ENCODE measurements at regions not wholly inside any gene's neighbourhood (a gene's known extent, or its start where the extent isn't known, plus 50 kb on each side); places are given as distances from the start of the nearest gene placed in this dataset.
A peak's percentile ranks its signal among the peaks of the same experiment; 100 is the strongest.
"Not testable (repeated sequence)": the region's sequence is repeated elsewhere in the genome, so short reads cannot be mapped to it uniquely, and the experiment has no call there.

GRCh38 chr3:177365294-177365693 is 168.0 kb upstream of the TBL1XR1 start:
- H3K27ac ChIP-seq (ENCODE audit: low read length), result not testable (repeated sequence)
- WGBS (ENCODE audit: insufficient coverage, low lambda C conversion rate), result no CpG with 5 or more reads among the region's 3 CpGs

GRCh38 chr3:177367788-177368187 is 170.5 kb upstream of the TBL1XR1 start:
- H3K27ac ChIP-seq (ENCODE audit: low read length), result no peak overlapping the region
- no peaks in the 10 kb centered on the region for H3K27me3 ChIP-seq (ENCODE audit: control insufficient read depth, insufficient read depth, low read length)
- DNase-seq, result no peak
- 90% methylated on average over 3 of the region's 8 CpGs for WGBS (ENCODE audit: insufficient coverage, low lambda C conversion rate)
- peaks cover 2% of the 10 kb centered on the region for H3K4me1 ChIP-seq (ENCODE audit: control insufficient read depth, insufficient read depth, low read length)
- H3K36me3 ChIP-seq (ENCODE audit: control insufficient read depth, insufficient read depth, low read length), result no peaks in the 10 kb centered on the region
- H3K4me3 ChIP-seq (ENCODE audit: low read length), result no peak overlapping the region
- no peaks in the 10 kb centered on the region for H3K9me3 ChIP-seq (ENCODE audit: control insufficient read depth, low read depth, low read length)

More at GRCh38 chr3:177365294-177365693, 168.0 kb upstream of the TBL1XR1 start:
- not testable (repeated sequence) for H3K9me3 ChIP-seq (ENCODE audit: control insufficient read depth, low read depth, low read length); H3K27me3 ChIP-seq (ENCODE audit: control insufficient read depth, insufficient read depth, low read length); DNase-seq; H3K4me3 ChIP-seq (ENCODE audit: low read length); H3K36me3 ChIP-seq (ENCODE audit: control insufficient read depth, insufficient read depth, low read length)
- peaks cover 26% of the 10 kb centered on the region for H3K4me1 ChIP-seq (ENCODE audit: control insufficient read depth, insufficient read depth, low read length)

GRCh38 chr3:177370246-177370822 is 173.1 kb upstream of the TBL1XR1 start:
- Histone ChIP-seq H3K27me3 (ENCODE audit: control insufficient read depth, insufficient read depth, low read length) (no peaks in the 10 kb centered on the region), H3K4me1 (ENCODE audit: control insufficient read depth, insufficient read depth, low read length) (no peaks in the 10 kb centered on the region), H3K36me3 (ENCODE audit: control insufficient read depth, insufficient read depth, low read length) (no peaks in the 10 kb centered on the region), H3K9me3 (ENCODE audit: control insufficient read depth, low read depth, low read length) (no peaks in the 10 kb centered on the region), H3K4me3 (ENCODE audit: low read length) (no peak overlapping the region), H3K27ac (ENCODE audit: low read length) (no peak overlapping the region)
- WGBS (ENCODE audit: insufficient coverage, low lambda C conversion rate), result 73% methylated on average over 3 of the region's 3 CpGs
- no peak for DNase-seq

- H3K36me3 ChIP-seq (ENCODE audit: control insufficient read depth, insufficient read depth, low read length), result no peaks in the 10 kb centered on the region
- no peaks in the 10 kb centered on the region for H3K4me1 ChIP-seq (ENCODE audit: control insufficient read depth, insufficient read depth, low read length)
- H3K27ac ChIP-seq (ENCODE audit: low read length), result no peak overlapping the region
- no peaks in the 10 kb centered on the region for H3K27me3 ChIP-seq (ENCODE audit: control insufficient read depth, insufficient read depth, low read length)
- H3K9me3 ChIP-seq (ENCODE audit: control insufficient read depth, low read depth, low read length), result no peaks in the 10 kb centered on the region
- H3K4me3 ChIP-seq (ENCODE audit: low read length), result no peak overlapping the region
- DNase-seq, result no peak
Measured at GRCh38 chr3:177371146-177371545, 173.9 kb upstream of the TBL1XR1 start.

- no peak overlapping the region for H3K4me3 ChIP-seq (ENCODE audit: low read length)
- H3K36me3 ChIP-seq (ENCODE audit: control insufficient read depth, insufficient read depth, low read length), result no peaks in the 10 kb centered on the region
- no peak for DNase-seq
- H3K4me1 ChIP-seq (ENCODE audit: control insufficient read depth, insufficient read depth, low read length), result no peaks in the 10 kb centered on the region
- H3K27me3 ChIP-seq (ENCODE audit: control insufficient read depth, insufficient read depth, low read length), result no peaks in the 10 kb centered on the region
- WGBS (ENCODE audit: insufficient coverage, low lambda C conversion rate), result 30% methylated on average over 2 of the region's 2 CpGs
- no peak overlapping the region for H3K27ac ChIP-seq (ENCODE audit: low read length)
- H3K9me3 ChIP-seq (ENCODE audit: control insufficient read depth, low read depth, low read length), result no peaks in the 10 kb centered on the region
Measured at GRCh38 chr3:177371888-177372287, 174.6 kb upstream of the TBL1XR1 start.

- no peaks in the 10 kb centered on the region for H3K27me3 ChIP-seq (ENCODE audit: control insufficient read depth, insufficient read depth, low read length)
- no peaks in the 10 kb centered on the region for H3K9me3 ChIP-seq (ENCODE audit: control insufficient read depth, low read depth, low read length)
- H3K4me3 ChIP-seq (ENCODE audit: low read length), result no peak overlapping the region
- 80% methylated on average over 1 of the region's 3 CpGs for WGBS (ENCODE audit: insufficient coverage, low lambda C conversion rate)
- H3K36me3 ChIP-seq (ENCODE audit: control insufficient read depth, insufficient read depth, low read length), result no peaks in the 10 kb centered on the region
- no peak for DNase-seq
- H3K27ac ChIP-seq (ENCODE audit: low read length), result no peak overlapping the region
- no peaks in the 10 kb centered on the region for H3K4me1 ChIP-seq (ENCODE audit: control insufficient read depth, insufficient read depth, low read length)
Measured at GRCh38 chr3:177374323-177374722, 177.0 kb upstream of the TBL1XR1 start.

- no peaks in the 10 kb centered on the region for H3K36me3 ChIP-seq (ENCODE audit: control insufficient read depth, insufficient read depth, low read length)
- no peak overlapping the region for H3K27ac ChIP-seq (ENCODE audit: low read length)
- no peaks in the 10 kb centered on the region for H3K9me3 ChIP-seq (ENCODE audit: control insufficient read depth, low read depth, low read length)
- no peak for DNase-seq
- 88% methylated on average over 2 of the region's 3 CpGs for WGBS (ENCODE audit: insufficient coverage, low lambda C conversion rate)
- no peaks in the 10 kb centered on the region for H3K27me3 ChIP-seq (ENCODE audit: control insufficient read depth, insufficient read depth, low read length)
- no peaks in the 10 kb centered on the region for H3K4me1 ChIP-seq (ENCODE audit: control insufficient read depth, insufficient read depth, low read length)
- H3K4me3 ChIP-seq (ENCODE audit: low read length), result no peak overlapping the region
Measured at GRCh38 chr3:177375316-177375715, 178.0 kb upstream of the TBL1XR1 start.

GRCh38 chr3:177377166-177377565 is 179.9 kb upstream of the TBL1XR1 start:
- no peak for DNase-seq
- Histone ChIP-seq H3K27ac (ENCODE audit: low read length) (no peak overlapping the region), H3K4me3 (ENCODE audit: low read length) (no peak overlapping the region), H3K9me3 (ENCODE audit: control insufficient read depth, low read depth, low read length) (peaks cover 4% of the 10 kb centered on the region), H3K4me1 (ENCODE audit: control insufficient read depth, insufficient read depth, low read length) (no peaks in the 10 kb centered on the region), H3K27me3 (ENCODE audit: control insufficient read depth, insufficient read depth, low read length) (no peaks in the 10 kb centered on the region), H3K36me3 (ENCODE audit: control insufficient read depth, insufficient read depth, low read length) (no peaks in the 10 kb centered on the region)
- no CpG with 5 or more reads among the region's 9 CpGs for WGBS (ENCODE audit: insufficient coverage, low lambda C conversion rate)

- Histone ChIP-seq H3K9me3 (ENCODE audit: control insufficient read depth, low read depth, low read length) (peaks cover 4% of the 10 kb centered on the region), H3K27ac (ENCODE audit: low read length) (no peak overlapping the region), H3K36me3 (ENCODE audit: control insufficient read depth, insufficient read depth, low read length) (no peaks in the 10 kb centered on the region), H3K4me3 (ENCODE audit: low read length) (no peak overlapping the region), H3K27me3 (ENCODE audit: control insufficient read depth, insufficient read depth, low read length) (no peaks in the 10 kb centered on the region), H3K4me1 (ENCODE audit: control insufficient read depth, insufficient read depth, low read length) (no peaks in the 10 kb centered on the region)
- DNase-seq, result no peak
- WGBS (ENCODE audit: insufficient coverage, low lambda C conversion rate), result no CpG with 5 or more reads among the region's 7 CpGs
Measured at GRCh38 chr3:177378168-177378567, 180.9 kb upstream of the TBL1XR1 start.

- H3K27me3 ChIP-seq (ENCODE audit: control insufficient read depth, insufficient read depth, low read length), result no peaks in the 10 kb centered on the region
- WGBS (ENCODE audit: insufficient coverage, low lambda C conversion rate), result 83% methylated on average over 2 of the region's 3 CpGs
- H3K36me3 ChIP-seq (ENCODE audit: control insufficient read depth, insufficient read depth, low read length), result no peaks in the 10 kb centered on the region
- DNase-seq, result peak in 1 of 2 donors; percentile 22
- peaks cover 4% of the 10 kb centered on the region for H3K9me3 ChIP-seq (ENCODE audit: control insufficient read depth, low read depth, low read length)
- H3K27ac ChIP-seq (ENCODE audit: low read length), result no peak overlapping the region
- H3K4me1 ChIP-seq (ENCODE audit: control insufficient read depth, insufficient read depth, low read length), result no peaks in the 10 kb centered on the region
- no peak overlapping the region for H3K4me3 ChIP-seq (ENCODE audit: low read length)
Measured at GRCh38 chr3:177379045-177379444, 181.8 kb upstream of the TBL1XR1 start.

- Histone ChIP-seq H3K27ac (ENCODE audit: low read length) (no peak overlapping the region), H3K4me1 (ENCODE audit: control insufficient read depth, insufficient read depth, low read length) (no peaks in the 10 kb centered on the region), H3K36me3 (ENCODE audit: control insufficient read depth, insufficient read depth, low read length) (no peaks in the 10 kb centered on the region), H3K9me3 (ENCODE audit: control insufficient read depth, low read depth, low read length) (peaks cover 4% of the 10 kb centered on the region), H3K27me3 (ENCODE audit: control insufficient read depth, insufficient read depth, low read length) (no peaks in the 10 kb centered on the region), H3K4me3 (ENCODE audit: low read length) (no peak overlapping the region)
- no peak for DNase-seq
Measured at GRCh38 chr3:177381070-177381469, 183.8 kb upstream of the TBL1XR1 start.

All from large intestine (tissue), 3 donors.